Smooth muscle cell (in vitro differentiated cells): ENCODE measurements at regions not wholly inside any gene's neighbourhood (a gene's known extent, or its start where the extent isn't known, plus 50 kb on each side); places are given as distances from the start of the nearest gene placed in this dataset.

Source experiments
- DNase-seq: peaks from one replicate; lab custom pipeline; 2025; ENCODE audit not compliant: unreplicated experiment; lab: John Stamatoyannopoulos, UW
- H2AFZ ChIP-seq: fragments of 200-600 bp; sonication (generic); 2 replicates; pipeline ENCODE4 v1.6.0; 2016; ENCODE audit warnings: antibody characterized with exemption, low read depth, mild to moderate bottlenecking
- H3F3A ChIP-seq: fragments of 200-600 bp; sonication (generic); 2 replicates; pipeline ENCODE4 v1.6.0; 2017; ENCODE audit warnings: antibody characterized with exemption, low read depth
- H3K27ac ChIP-seq: fragments of 200-600 bp; sonication (generic); 2 replicates; pipeline ENCODE4 v1.5.1; 2016; ENCODE audit warnings: low read depth, mild to moderate bottlenecking
- H3K27me3 ChIP-seq: fragments of 200-600 bp; sonication (generic); 2 replicates; pipeline ENCODE4 v1.6.1; 2016; ENCODE audit warnings: low read depth, mild to moderate bottlenecking
- H3K36me3 ChIP-seq: fragments of 200-600 bp; sonication (generic); 2 replicates; pipeline ENCODE4 v1.5.1; 2016; ENCODE audit warnings: low read depth
- H3K4me1 ChIP-seq: fragments of 200-600 bp; sonication (generic); 2 replicates; pipeline ENCODE4 v1.5.1; 2016; ENCODE audit warnings: low read depth
- H3K4me2 ChIP-seq: fragments of 200-600 bp; sonication (generic); 2 replicates; pipeline ENCODE4 v1.6.0; 2016; ENCODE audit warnings: mild to moderate bottlenecking
- H3K4me3 ChIP-seq: fragments of 200-600 bp; sonication (generic); 2 replicates; pipeline ENCODE4 v1.5.1; 2016; ENCODE audit warnings: mild to moderate bottlenecking
- H3K79me2 ChIP-seq: fragments of 200-600 bp; sonication (generic); 2 replicates; pipeline ENCODE4 v1.6.0; 2016; ENCODE audit warnings: low read depth, mild to moderate bottlenecking
- H3K9ac ChIP-seq: fragments of 200-600 bp; sonication (generic); 2 replicates; pipeline ENCODE4 v1.6.0; 2016; ENCODE audit warnings: low read depth
- H3K9me3 ChIP-seq: fragments of 200-600 bp; sonication (generic); replicated peaks from 2 replicates; pipeline ENCODE4 v1.5.1; 2016; ENCODE audit warnings: low read depth
- H4K20me1 ChIP-seq: fragments of 200-600 bp; sonication (generic); 2 replicates; pipeline ENCODE4 v1.6.0; 2016; ENCODE audit warnings: low read depth
- WGBS: methylation state at CpG from one replicate; pipeline ENCODE4 v1.1.7; 2016; ENCODE audit warnings: low lambda C conversion rate; 5-methylcytosine and 5-hydroxymethylcytosine counted together
- TF ChIP-seq, protein P1 (sequence below): fragments of 200-600 bp; sonication (generic); IDR thresholded peaks from 2 replicates; pipeline ENCODE4 v1.5.1; 2017; ENCODE audit warnings: borderline replicate concordance, mild to moderate bottlenecking, antibody characterized with exemption; ENCODE audit not compliant: insufficient read depth, poor library complexity, severe bottlenecking

DNA sequence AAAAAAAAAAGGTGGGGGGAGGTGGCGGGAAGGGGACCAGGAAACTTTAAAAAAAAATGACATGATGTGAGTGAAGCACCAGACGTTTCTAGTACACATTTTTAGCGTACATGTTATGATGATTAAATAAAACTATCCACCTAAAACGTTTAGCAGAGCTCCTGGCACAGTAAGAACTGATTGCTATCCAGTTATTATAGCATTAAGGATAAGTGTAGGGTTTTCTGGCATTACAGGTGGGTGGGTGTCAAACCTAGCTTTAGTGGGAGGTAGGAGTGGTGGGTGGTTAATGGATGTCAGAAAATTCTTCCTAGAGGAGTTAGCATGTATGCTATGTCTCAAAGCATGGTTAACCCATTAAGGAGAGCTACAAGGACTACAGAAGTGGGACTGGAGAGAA is 2329.5 kb downstream of the MAT2B start:
- no peaks in the 10 kb centered on the region for H3K4me1 ChIP-seq
- no peak overlapping the region for H3K4me3 ChIP-seq
- no peaks in the 10 kb centered on the region for H3K9me3 ChIP-seq
- no peaks in the 10 kb centered on the region for H3K79me2 ChIP-seq
- H3K27me3 ChIP-seq, result no peaks in the 10 kb centered on the region
- H3K36me3 ChIP-seq, result no peaks in the 10 kb centered on the region
- no peak overlapping the region for H3K27ac ChIP-seq
- H3K9ac ChIP-seq, result no peak overlapping the region
- H3K4me2 ChIP-seq, result no peak overlapping the region
- 75% methylated on average over 4 of the region's 4 CpGs for WGBS
- no peaks in the 10 kb centered on the region for H3F3A ChIP-seq
- DNase-seq, result no peak
- no peak overlapping the region for H2AFZ ChIP-seq
- no peaks in the 10 kb centered on the region for H4K20me1 ChIP-seq
- TF ChIP-seq, protein P1, sequence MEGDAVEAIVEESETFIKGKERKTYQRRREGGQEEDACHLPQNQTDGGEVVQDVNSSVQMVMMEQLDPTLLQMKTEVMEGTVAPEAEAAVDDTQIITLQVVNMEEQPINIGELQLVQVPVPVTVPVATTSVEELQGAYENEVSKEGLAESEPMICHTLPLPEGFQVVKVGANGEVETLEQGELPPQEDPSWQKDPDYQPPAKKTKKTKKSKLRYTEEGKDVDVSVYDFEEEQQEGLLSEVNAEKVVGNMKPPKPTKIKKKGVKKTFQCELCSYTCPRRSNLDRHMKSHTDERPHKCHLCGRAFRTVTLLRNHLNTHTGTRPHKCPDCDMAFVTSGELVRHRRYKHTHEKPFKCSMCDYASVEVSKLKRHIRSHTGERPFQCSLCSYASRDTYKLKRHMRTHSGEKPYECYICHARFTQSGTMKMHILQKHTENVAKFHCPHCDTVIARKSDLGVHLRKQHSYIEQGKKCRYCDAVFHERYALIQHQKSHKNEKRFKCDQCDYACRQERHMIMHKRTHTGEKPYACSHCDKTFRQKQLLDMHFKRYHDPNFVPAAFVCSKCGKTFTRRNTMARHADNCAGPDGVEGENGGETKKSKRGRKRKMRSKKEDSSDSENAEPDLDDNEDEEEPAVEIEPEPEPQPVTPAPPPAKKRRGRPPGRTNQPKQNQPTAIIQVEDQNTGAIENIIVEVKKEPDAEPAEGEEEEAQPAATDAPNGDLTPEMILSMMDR, result no peak

DNA sequence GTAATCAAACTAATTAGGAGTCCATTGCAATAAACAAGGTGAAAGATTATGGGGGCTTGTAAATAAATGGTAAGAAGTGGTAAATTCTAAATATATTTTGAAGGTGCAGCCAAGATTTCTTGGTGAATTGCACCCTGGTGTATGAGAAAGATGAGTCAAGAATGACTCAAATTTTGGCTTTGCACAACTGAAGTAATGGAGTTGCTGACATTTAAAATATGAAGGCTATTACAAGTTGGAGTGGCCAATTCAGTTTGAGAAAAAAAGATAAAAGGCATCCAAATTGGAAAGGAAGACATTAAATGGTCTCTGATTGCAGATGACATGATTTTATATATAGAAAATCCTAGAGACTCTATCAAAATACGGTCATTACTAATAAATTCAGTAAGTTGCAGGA is 2330.6 kb downstream of the MAT2B start:
- H3K9me3 ChIP-seq, result no peaks in the 10 kb centered on the region
- H3K79me2 ChIP-seq, result no peaks in the 10 kb centered on the region
- H3K27me3 ChIP-seq, result no peaks in the 10 kb centered on the region
- no peak overlapping the region for H2AFZ ChIP-seq
- DNase-seq, result no peak
- no peaks in the 10 kb centered on the region for H3K4me1 ChIP-seq
- H3K4me3 ChIP-seq, result no peak overlapping the region
- TF ChIP-seq, protein P1, result no peak
- H3F3A ChIP-seq, result no peaks in the 10 kb centered on the region
- no peak overlapping the region for H3K27ac ChIP-seq
- no peak overlapping the region for H3K9ac ChIP-seq
- H3K4me2 ChIP-seq, result no peak overlapping the region
- no peaks in the 10 kb centered on the region for H3K36me3 ChIP-seq
- 97% methylated on average over 1 of the region's 1 CpG for WGBS
- no peaks in the 10 kb centered on the region for H4K20me1 ChIP-seq

DNA sequence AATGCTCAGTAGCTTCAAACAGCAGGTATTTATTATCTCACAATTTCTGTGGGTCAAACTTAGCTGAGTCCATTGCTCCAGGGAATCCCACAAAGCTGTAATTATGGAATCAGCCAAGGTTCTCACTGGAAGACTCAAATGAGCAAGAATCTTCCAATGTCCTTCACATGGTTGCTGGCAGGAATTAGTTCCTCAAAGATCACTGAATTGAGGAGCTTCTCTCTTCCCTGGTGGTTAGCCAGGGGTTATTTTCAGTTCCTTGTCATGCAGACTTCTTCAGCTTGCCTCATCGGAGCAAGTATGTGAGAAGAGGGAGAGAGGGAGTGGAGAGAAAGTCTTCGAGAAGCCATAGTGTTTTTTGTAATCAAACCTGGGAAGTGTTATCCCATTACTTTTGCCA is 2331.9 kb downstream of the MAT2B start:
- H3K4me1 ChIP-seq, result no peaks in the 10 kb centered on the region
- TF ChIP-seq, protein P1, result no peak
- H3K36me3 ChIP-seq, result no peaks in the 10 kb centered on the region
- no peak overlapping the region for H3K9ac ChIP-seq
- H2AFZ ChIP-seq, result no peak overlapping the region
- no peak overlapping the region for H3K4me3 ChIP-seq
- no peaks in the 10 kb centered on the region for H4K20me1 ChIP-seq
- no peaks in the 10 kb centered on the region for H3K9me3 ChIP-seq
- DNase-seq, result no peak
- H3K27me3 ChIP-seq, result no peaks in the 10 kb centered on the region
- no peak overlapping the region for H3K4me2 ChIP-seq
- no peaks in the 10 kb centered on the region for H3F3A ChIP-seq
- H3K79me2 ChIP-seq, result no peaks in the 10 kb centered on the region
- 91% methylated on average over 2 of the region's 2 CpGs for WGBS
- H3K27ac ChIP-seq, result no peak overlapping the region

DNA sequence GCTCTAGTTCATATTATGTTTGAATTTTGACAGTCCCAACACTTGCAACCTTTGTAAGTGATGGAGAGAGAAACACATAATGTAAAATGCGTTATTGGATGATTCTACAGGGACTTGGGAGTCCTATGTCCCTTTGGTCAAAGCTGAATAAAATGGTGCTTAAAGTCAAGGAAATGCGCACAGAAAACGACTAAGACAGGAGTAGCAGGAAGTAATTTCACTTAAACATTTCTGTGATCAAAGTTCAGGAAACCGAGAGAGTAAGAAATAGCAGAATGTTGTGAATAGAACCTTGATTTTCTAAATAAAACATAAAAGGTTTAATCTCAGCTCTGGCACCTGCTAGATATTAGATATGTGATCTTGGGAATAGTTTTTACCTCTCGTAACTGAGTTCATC is 2339.2 kb downstream of the MAT2B start:
- Histone ChIP-seq H3F3A (no peaks in the 10 kb centered on the region), H3K27ac (no peak overlapping the region), H3K9me3 (no peaks in the 10 kb centered on the region), H2AFZ (no peak overlapping the region), H3K4me3 (no peak overlapping the region), H3K36me3 (no peaks in the 10 kb centered on the region), H4K20me1 (no peaks in the 10 kb centered on the region), H3K79me2 (no peaks in the 10 kb centered on the region), H3K4me1 (no peaks in the 10 kb centered on the region), H3K9ac (no peak overlapping the region), H3K27me3 (no peaks in the 10 kb centered on the region), H3K4me2 (no peak overlapping the region)
- WGBS, result 92% methylated on average over 5 of the region's 5 CpGs
- DNase-seq, result no peak
- TF ChIP-seq, protein P1, result no peak
